HG02798 (cell line): ENCODE measurements at regions not wholly inside any gene's neighbourhood (a gene's known extent, or its start where the extent isn't known, plus 50 kb on each side); places are given as distances from the start of the nearest gene placed in this dataset.

ENCODE experiments used
- ATAC-seq: cut with Tn5 transposase; IDR thresholded peaks from one replicate; pipeline ENCODE4 v1.9.1; 2021; ENCODE audit warnings: mild to moderate bottlenecking; ENCODE audit not compliant: unreplicated experiment, poor library complexity

GRCh38 chr2:7279421-7279949 lies 362.3 kb downstream of the RNF144A start:
- no peak for ATAC-seq

GRCh38 chr2:7280790-7281189 lies 363.6 kb downstream of the RNF144A start:
- no peak for ATAC-seq

- no peak for ATAC-seq
These were observed 364.3 kb downstream of the RNF144A start for GRCh38 chr2:7281231-7282201.

GRCh38 chr2:7286120-7286519 lies 368.9 kb downstream of the RNF144A start:
- no peak for ATAC-seq

- no peak for ATAC-seq
These were observed 371.3 kb downstream of the RNF144A start for GRCh38 chr2:7288484-7288883.

- no peak for ATAC-seq
These were observed 372.5 kb downstream of the RNF144A start for GRCh38 chr2:7289697-7290096.

- no peak for ATAC-seq
These were observed 375.0 kb downstream of the RNF144A start for GRCh38 chr2:7292154-7292691.

GRCh38 chr2:7309582-7309981 lies 392.4 kb downstream of the RNF144A start:
- ATAC-seq: no peak

GRCh38 chr2:7324706-7325105 lies 407.5 kb downstream of the RNF144A start:
- no peak for ATAC-seq

GRCh38 chr2:7325186-7325585 lies 408.0 kb downstream of the RNF144A start:
- no peak for ATAC-seq

GRCh38 chr2:7329465-7329864 lies 412.3 kb downstream of the RNF144A start:
- no peak for ATAC-seq

- ATAC-seq: no peak
These were observed 416.1 kb downstream of the RNF144A start for GRCh38 chr2:7333189-7333765.

- ATAC-seq: no peak
These were observed 416.8 kb downstream of the RNF144A start for GRCh38 chr2:7333960-7334493.

- ATAC-seq: no peak
These were observed 421.7 kb downstream of the RNF144A start for GRCh38 chr2:7338961-7339360.

- ATAC-seq: no peak
These were observed 429.1 kb downstream of the RNF144A start for GRCh38 chr2:7346336-7346735.

GRCh38 chr2:7348761-7349160 lies 431.5 kb downstream of the RNF144A start:
- ATAC-seq: no peak

- ATAC-seq: no peak
These were observed 435.0 kb downstream of the RNF144A start for GRCh38 chr2:7352191-7352590.

GRCh38 chr2:7353571-7353970 lies 436.4 kb downstream of the RNF144A start:
- no peak for ATAC-seq

GRCh38 chr2:7355781-7356180 lies 438.6 kb downstream of the RNF144A start:
- no peak for ATAC-seq

- ATAC-seq: no peak
These were observed 439.8 kb downstream of the RNF144A start for GRCh38 chr2:7356909-7357584.
